ENCODE measurements at regions not wholly inside any gene's neighbourhood (a gene's known extent, or its start where the extent isn't known, plus 50 kb on each side); places are given as distances from the start of the nearest gene placed in this dataset.

DNA sequence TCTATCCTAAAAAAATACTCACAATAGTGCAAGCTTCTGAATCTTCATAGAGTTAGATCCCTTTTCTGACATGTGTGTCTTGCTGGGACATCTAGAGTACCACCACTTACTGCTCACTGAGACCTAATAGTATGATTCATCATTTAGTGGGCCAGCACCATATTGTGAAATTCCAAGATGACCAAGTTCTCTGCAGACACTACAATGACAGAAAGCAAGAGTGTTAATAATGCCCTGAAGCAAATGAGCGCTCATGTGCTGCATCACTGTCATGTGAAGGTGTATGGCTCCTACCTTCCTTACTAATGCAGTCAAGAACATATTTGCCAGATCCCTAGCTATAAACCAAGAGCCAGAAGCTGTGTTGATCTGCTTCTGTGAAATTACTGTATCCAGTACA is 606.2 kb upstream of the NXPH2 start:
- Histone ChIP-seq H3K9me3 (ENCODE audit: insufficient read depth, low read length) (no peaks in the 10 kb centered on the region), H3K9ac (ENCODE audit: low read length) (no peak overlapping the region), H2AFZ (ENCODE audit: low read depth, low read length, severe bottlenecking) (no peak overlapping the region), H3F3A (ENCODE audit: insufficient read depth) (no peaks in the 10 kb centered on the region), H3K27me3 (ENCODE audit: low read length) (no peaks in the 10 kb centered on the region), H3K4me2 (ENCODE audit: low read depth, low read length, poor library complexity, severe bottlenecking) (no peak overlapping the region), H3K79me2 (ENCODE audit: insufficient read depth, low read length) (no peaks in the 10 kb centered on the region), H3K4me3 (ENCODE audit: insufficient read depth, low read length, poor library complexity, severe bottlenecking) (no peak overlapping the region), H4K20me1 (ENCODE audit: low read depth, low read length) (no peaks in the 10 kb centered on the region), H3K36me3 (ENCODE audit: low read length) (no peaks in the 10 kb centered on the region), H3K9me2 (replicated peaks; ENCODE audit: insufficient read depth, low read length) (no peaks in the 10 kb centered on the region), H3K27ac (ENCODE audit: low read depth, low read length) (no peak overlapping the region)
- TF ChIP-seq, protein P1, sequence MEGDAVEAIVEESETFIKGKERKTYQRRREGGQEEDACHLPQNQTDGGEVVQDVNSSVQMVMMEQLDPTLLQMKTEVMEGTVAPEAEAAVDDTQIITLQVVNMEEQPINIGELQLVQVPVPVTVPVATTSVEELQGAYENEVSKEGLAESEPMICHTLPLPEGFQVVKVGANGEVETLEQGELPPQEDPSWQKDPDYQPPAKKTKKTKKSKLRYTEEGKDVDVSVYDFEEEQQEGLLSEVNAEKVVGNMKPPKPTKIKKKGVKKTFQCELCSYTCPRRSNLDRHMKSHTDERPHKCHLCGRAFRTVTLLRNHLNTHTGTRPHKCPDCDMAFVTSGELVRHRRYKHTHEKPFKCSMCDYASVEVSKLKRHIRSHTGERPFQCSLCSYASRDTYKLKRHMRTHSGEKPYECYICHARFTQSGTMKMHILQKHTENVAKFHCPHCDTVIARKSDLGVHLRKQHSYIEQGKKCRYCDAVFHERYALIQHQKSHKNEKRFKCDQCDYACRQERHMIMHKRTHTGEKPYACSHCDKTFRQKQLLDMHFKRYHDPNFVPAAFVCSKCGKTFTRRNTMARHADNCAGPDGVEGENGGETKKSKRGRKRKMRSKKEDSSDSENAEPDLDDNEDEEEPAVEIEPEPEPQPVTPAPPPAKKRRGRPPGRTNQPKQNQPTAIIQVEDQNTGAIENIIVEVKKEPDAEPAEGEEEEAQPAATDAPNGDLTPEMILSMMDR (IDR thresholded peaks at IDR 0.05; ENCODE audit: insufficient read depth, low read length, poor library complexity, severe bottlenecking), result no peak
- no peak for TF ChIP-seq EZH2phosphoT487 (conservative IDR thresholded peaks at IDR 0.05; ENCODE audit: low read length)

- TF ChIP-seq, protein P1 (IDR thresholded peaks at IDR 0.05; ENCODE audit: insufficient read depth, low read length, poor library complexity, severe bottlenecking), result no peak
- TF ChIP-seq EZH2phosphoT487 (conservative IDR thresholded peaks at IDR 0.05; ENCODE audit: low read length), result no peak
- Histone ChIP-seq H3K9me3 (ENCODE audit: insufficient read depth, low read length) (no peaks in the 10 kb centered on the region), H3K9me2 (replicated peaks; ENCODE audit: insufficient read depth, low read length) (no peaks in the 10 kb centered on the region), H3K27me3 (ENCODE audit: low read length) (no peaks in the 10 kb centered on the region), H3K27ac (ENCODE audit: low read depth, low read length) (no peak overlapping the region), H4K20me1 (ENCODE audit: low read depth, low read length) (no peaks in the 10 kb centered on the region), H3K4me3 (ENCODE audit: insufficient read depth, low read length, poor library complexity, severe bottlenecking) (no peak overlapping the region), H3K79me2 (ENCODE audit: insufficient read depth, low read length) (no peaks in the 10 kb centered on the region), H2AFZ (ENCODE audit: low read depth, low read length, severe bottlenecking) (no peak overlapping the region), H3K4me2 (ENCODE audit: low read depth, low read length, poor library complexity, severe bottlenecking) (no peak overlapping the region), H3K9ac (ENCODE audit: low read length) (no peak overlapping the region), H3F3A (ENCODE audit: insufficient read depth) (no peaks in the 10 kb centered on the region), H3K36me3 (ENCODE audit: low read length) (no peaks in the 10 kb centered on the region)
Observed at GRCh38 chr2:139383532-139383931, 603.3 kb upstream of the NXPH2 start.

GRCh38 chr2:139380051-139380450 is 599.9 kb upstream of the NXPH2 start:
- H3K27me3 ChIP-seq (ENCODE audit: low read length), result no peaks in the 10 kb centered on the region
- H3F3A ChIP-seq (ENCODE audit: insufficient read depth), result no peaks in the 10 kb centered on the region

More at GRCh38 chr2:139380051-139380450, 599.9 kb upstream of the NXPH2 start:
- H3K9ac ChIP-seq (ENCODE audit: low read length), result no peak overlapping the region
- H3K27ac ChIP-seq (ENCODE audit: low read depth, low read length), result no peak overlapping the region
- H3K9me3 ChIP-seq (ENCODE audit: insufficient read depth, low read length), result no peaks in the 10 kb centered on the region
- H3K79me2 ChIP-seq (ENCODE audit: insufficient read depth, low read length), result no peaks in the 10 kb centered on the region
- H3K4me2 ChIP-seq (ENCODE audit: low read depth, low read length, poor library complexity, severe bottlenecking), result no peak overlapping the region
- H4K20me1 ChIP-seq (ENCODE audit: low read depth, low read length), result no peaks in the 10 kb centered on the region
- no peaks in the 10 kb centered on the region for H3K36me3 ChIP-seq (ENCODE audit: low read length)
- H3K9me2 ChIP-seq (replicated peaks; ENCODE audit: insufficient read depth, low read length), result no peaks in the 10 kb centered on the region
- H2AFZ ChIP-seq (ENCODE audit: low read depth, low read length, severe bottlenecking), result no peak overlapping the region
- TF ChIP-seq, protein P1 (IDR thresholded peaks at IDR 0.05; ENCODE audit: insufficient read depth, low read length, poor library complexity, severe bottlenecking), result no peak
- TF ChIP-seq EZH2phosphoT487 (conservative IDR thresholded peaks at IDR 0.05; ENCODE audit: low read length), result no peak
- no peak overlapping the region for H3K4me3 ChIP-seq (ENCODE audit: insufficient read depth, low read length, poor library complexity, severe bottlenecking)
